ENCODE measurements at regions not wholly inside any gene's neighbourhood (a gene's known extent, or its start where the extent isn't known, plus 50 kb on each side); places are given as distances from the start of the nearest gene placed in this dataset.

DNA sequence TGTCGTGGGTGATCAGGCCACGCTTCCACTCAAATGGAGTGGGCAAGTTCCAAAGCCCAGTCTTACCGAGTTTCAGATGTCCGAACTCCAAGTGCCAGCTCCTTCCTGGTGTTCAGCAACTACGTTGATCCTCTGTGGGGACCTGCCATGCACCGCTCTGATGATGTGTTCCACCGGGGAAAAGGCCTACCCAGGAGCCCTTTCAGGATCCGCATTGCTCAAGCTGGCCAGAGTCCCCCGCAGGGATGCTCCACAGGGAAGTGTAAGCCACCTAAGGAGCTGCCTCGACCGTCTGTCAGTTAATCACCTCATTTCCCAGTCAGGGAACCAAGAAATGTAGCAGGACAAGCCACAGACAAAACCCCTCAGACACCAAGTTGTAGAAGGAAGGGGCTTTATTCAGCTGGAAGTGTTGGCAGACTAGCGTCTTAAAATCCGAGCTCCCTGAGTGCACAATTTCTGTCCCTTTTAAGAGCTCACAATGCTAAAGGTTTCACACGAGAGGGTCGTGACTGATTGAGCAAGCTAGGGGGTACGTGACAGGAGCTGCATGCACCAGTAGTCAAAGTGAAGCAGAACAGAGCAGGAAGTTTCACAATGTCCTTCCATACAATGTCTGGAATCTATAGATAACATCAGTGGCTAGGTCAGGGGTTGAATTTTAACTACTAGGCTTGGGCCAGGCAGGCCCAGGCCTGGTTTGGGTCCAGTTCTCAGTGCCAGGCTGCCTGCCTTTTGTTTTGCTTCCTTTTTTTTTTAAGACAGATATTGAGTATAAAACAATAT is 126.2 kb upstream of the ZDHHC15 start (continued):
- TF ChIP-seq SETDB1 (CRISPR knock-in tag; IDR thresholded peaks at IDR 0.05; ENCODE audit: borderline replicate concordance) = no peak
- TF ChIP-seq, protein P1, sequence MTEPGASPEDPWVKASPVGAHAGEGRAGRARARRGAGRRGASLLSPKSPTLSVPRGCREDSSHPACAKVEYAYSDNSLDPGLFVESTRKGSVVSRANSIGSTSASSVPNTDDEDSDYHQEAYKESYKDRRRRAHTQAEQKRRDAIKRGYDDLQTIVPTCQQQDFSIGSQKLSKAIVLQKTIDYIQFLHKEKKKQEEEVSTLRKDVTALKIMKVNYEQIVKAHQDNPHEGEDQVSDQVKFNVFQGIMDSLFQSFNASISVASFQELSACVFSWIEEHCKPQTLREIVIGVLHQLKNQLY (CRISPR knock-in tag; IDR thresholded peaks at IDR 0.05) = peak; percentile 90
- TF ChIP-seq, protein P2, sequence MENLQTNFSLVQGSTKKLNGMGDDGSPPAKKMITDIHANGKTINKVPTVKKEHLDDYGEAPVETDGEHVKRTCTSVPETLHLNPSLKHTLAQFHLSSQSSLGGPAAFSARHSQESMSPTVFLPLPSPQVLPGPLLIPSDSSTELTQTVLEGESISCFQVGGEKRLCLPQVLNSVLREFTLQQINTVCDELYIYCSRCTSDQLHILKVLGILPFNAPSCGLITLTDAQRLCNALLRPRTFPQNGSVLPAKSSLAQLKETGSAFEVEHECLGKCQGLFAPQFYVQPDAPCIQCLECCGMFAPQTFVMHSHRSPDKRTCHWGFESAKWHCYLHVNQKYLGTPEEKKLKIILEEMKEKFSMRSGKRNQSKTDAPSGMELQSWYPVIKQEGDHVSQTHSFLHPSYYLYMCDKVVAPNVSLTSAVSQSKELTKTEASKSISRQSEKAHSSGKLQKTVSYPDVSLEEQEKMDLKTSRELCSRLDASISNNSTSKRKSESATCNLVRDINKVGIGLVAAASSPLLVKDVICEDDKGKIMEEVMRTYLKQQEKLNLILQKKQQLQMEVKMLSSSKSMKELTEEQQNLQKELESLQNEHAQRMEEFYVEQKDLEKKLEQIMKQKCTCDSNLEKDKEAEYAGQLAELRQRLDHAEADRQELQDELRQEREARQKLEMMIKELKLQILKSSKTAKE (CRISPR knock-in tag; IDR thresholded peaks at IDR 0.05; ENCODE audit: borderline replicate concordance) = peak; percentile 72; the same call in 1 of the 2 replicates
- no peak for TF ChIP-seq NFE2L1 (CRISPR knock-in tag; IDR thresholded peaks at IDR 0.05; ENCODE audit: borderline replicate concordance)
- peak; percentile 45; the same call in 1 of the 2 replicates for TF ChIP-seq ISL2 (CRISPR knock-in tag; IDR thresholded peaks at IDR 0.05)
- TF ChIP-seq, protein P3, sequence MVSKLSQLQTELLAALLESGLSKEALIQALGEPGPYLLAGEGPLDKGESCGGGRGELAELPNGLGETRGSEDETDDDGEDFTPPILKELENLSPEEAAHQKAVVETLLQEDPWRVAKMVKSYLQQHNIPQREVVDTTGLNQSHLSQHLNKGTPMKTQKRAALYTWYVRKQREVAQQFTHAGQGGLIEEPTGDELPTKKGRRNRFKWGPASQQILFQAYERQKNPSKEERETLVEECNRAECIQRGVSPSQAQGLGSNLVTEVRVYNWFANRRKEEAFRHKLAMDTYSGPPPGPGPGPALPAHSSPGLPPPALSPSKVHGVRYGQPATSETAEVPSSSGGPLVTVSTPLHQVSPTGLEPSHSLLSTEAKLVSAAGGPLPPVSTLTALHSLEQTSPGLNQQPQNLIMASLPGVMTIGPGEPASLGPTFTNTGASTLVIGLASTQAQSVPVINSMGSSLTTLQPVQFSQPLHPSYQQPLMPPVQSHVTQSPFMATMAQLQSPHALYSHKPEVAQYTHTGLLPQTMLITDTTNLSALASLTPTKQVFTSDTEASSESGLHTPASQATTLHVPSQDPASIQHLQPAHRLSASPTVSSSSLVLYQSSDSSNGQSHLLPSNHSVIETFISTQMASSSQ (IDR thresholded peaks at IDR 0.05; ENCODE audit: low read depth) = peak; percentile 72
- TF ChIP-seq, protein P3 (CRISPR knock-in tag; IDR thresholded peaks at IDR 0.05; ENCODE audit: borderline replicate concordance) = peak; percentile 80; the same call in 1 of the 2 replicates
- peak; percentile 85 for TF ChIP-seq TEAD3 (CRISPR knock-in tag; optimal IDR thresholded peaks at IDR 0.05; ENCODE audit: borderline replicate concordance)
- 0 out of 2 replicates have a peak, but pooled peaks have one; percentile 13 for TF ChIP-seq TRIM24 (CRISPR knock-in tag; IDR thresholded peaks at IDR 0.05)
- peak; percentile 56 for TF ChIP-seq FOXA3 (CRISPR knock-in tag; IDR thresholded peaks at IDR 0.05)
- TF ChIP-seq GATAD2A (CRISPR knock-in tag; IDR thresholded peaks at IDR 0.05) = peak; percentile 64
- TF ChIP-seq, protein P4, sequence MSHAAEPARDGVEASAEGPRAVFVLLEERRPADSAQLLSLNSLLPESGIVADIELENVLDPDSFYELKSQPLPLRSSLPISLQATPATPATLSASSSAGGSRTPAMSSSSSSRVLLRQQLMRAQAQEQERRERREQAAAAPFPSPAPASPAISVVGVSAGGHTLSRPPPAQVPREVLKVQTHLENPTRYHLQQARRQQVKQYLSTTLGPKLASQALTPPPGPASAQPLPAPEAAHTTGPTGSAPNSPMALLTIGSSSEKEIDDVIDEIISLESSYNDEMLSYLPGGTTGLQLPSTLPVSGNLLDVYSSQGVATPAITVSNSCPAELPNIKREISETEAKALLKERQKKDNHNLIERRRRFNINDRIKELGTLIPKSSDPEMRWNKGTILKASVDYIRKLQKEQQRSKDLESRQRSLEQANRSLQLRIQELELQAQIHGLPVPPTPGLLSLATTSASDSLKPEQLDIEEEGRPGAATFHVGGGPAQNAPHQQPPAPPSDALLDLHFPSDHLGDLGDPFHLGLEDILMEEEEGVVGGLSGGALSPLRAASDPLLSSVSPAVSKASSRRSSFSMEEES (CRISPR knock-in tag; IDR thresholded peaks at IDR 0.05) = peak; percentile 65; the same call in 1 of the 2 replicates
- no peak for TF ChIP-seq KDM2A (CRISPR knock-in tag; IDR thresholded peaks at IDR 0.05; ENCODE audit: borderline replicate concordance, low read depth)
- TF ChIP-seq, protein P5, sequence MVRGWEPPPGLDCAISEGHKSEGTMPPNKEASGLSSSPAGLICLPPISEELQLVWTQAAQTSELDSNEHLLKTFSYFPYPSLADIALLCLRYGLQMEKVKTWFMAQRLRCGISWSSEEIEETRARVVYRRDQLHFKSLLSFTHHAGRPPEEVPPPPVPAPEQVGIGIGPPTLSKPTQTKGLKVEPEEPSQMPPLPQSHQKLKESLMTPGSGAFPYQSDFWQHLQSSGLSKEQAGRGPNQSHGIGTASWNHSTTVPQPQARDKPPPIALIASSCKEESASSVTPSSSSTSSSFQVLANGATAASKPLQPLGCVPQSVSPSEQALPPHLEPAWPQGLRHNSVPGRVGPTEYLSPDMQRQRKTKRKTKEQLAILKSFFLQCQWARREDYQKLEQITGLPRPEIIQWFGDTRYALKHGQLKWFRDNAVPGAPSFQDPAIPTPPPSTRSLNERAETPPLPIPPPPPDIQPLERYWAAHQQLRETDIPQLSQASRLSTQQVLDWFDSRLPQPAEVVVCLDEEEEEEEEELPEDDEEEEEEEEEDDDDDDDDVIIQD (CRISPR knock-in tag; IDR thresholded peaks at IDR 0.05; ENCODE audit: low read depth) = peak; percentile 57; the same call in 1 of the 2 replicates
- peak; percentile 64 for TF ChIP-seq NCOA2 (CRISPR knock-in tag; IDR thresholded peaks at IDR 0.05)
- TF ChIP-seq SOX6 (IDR thresholded peaks at IDR 0.05) = no peak
- peak; percentile 84 for TF ChIP-seq SOX6 (CRISPR knock-in tag; IDR thresholded peaks at IDR 0.05)
- TF ChIP-seq SPEN (CRISPR knock-in tag; IDR thresholded peaks at IDR 0.05; ENCODE audit: low read depth) = peak; percentile 58; the same call in 1 of the 2 replicates
- no peak; the same call in 1 of the 2 replicates for TF ChIP-seq PITX1 (CRISPR knock-in tag; IDR thresholded peaks at IDR 0.05)
- peak; percentile 94; the same call in 1 of the 2 replicates for TF ChIP-seq ZBTB20 (CRISPR knock-in tag; IDR thresholded peaks at IDR 0.05; ENCODE audit: borderline replicate concordance, low read depth)

All from HepG2 (cell line).